ENCODE measurements at regions not wholly inside any gene's neighbourhood (a gene's known extent, or its start where the extent isn't known, plus 50 kb on each side); places are given as distances from the start of the nearest gene placed in this dataset.

- no peak for DNase-seq
Observed at GRCh38 chr10:45197816-45198485, 117.5 kb downstream of the OR13A1 start.

- DNase-seq = no peak
Observed at GRCh38 chr10:45198486-45199204, 116.8 kb downstream of the OR13A1 start.

DNA sequence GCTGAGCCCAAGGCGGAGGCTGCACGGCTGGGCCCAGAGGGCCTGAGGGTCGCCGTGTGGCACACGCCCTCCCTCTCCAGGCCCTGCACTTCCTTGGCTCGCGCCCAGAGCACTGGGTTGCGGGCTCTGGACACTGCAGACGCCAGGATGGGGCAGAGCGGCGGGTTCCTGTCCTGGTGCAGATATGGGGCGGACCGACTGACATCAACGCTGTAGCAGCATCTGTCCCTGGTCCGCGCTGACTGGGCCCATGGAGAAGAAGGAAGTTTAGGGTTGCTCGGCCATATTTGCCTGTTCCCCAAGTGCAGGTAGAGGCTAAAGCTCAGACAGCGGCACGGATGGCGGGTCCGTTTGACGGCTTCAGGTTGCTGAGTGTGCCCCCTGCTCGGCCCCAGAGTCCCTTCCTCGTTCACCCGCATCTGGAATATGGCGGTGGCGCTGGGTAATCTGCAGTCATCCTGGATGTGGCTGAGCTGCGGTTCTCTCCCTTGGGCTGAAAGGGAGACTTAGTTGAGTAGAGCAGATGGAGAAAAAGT, 116.1 kb downstream of the OR13A1 start:
- DNase-seq = no peak

GRCh38 chr10:45201271-45201670, 114.1 kb downstream of the OR13A1 start:
- DNase-seq = no peak

- DNase-seq = no peak
Observed at GRCh38 chr10:45202242-45202641, 113.2 kb downstream of the OR13A1 start.

DNA sequence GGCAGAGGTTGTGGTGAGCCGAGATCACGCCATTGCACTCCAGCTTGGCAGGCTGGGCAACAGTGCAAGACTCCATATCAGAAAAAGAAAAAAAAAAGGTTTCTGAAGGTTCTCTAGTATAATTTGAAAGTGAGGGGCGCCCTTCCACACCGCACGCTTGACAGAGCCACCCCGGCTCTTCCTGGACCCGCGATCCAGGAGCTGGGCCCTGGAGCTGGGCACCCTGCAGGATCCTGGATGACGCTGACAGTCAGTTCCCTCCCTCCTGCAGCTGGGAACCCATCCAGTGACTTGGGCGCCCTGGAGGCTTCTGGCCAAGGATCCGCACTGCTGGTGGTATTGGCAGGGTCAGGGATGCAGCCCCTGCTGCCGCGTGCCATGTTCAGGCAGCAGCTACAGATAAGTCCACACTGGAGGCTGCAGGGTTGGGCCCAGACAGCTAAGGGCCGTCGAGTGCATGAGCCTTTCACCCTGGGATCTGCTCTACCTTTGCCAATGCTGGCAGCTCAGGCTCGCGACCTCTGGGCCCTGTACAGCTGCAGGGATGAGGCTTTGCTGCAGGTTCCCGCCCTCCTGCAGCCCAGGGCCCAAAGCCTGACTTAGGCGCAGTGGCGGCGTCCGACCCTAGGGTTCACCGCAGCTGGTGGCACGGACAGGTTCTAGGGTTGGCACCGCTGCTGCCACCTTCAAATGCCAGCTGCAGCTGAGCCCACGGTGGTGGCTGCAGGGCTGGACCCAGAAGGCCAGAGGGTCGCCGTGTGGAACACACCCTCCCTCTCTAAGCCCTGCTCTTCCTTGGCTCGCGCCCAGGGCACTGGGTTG, 110.2 kb downstream of the OR13A1 start:
- no peak for DNase-seq

GRCh38 chr10:45209888-45210287, 105.5 kb downstream of the OR13A1 start:
- DNase-seq = no peak

DNA sequence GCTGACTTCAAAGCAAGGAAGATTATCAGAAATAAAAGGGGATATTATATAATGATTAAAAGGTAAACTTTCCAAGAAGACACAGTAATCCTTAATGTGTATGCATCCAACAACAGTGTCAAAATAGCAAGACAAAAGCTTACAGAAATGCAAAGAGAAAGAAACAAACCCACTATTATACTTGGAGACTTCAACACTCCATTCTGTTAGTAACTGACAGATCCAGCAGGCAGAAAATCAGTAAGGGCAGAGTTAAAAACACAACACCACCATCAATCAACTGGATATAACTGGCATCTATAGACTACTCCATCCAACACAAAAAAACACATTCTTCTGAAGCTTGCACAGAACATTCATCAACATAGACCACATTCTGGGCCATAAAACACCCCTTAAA, 103.8 kb downstream of the OR13A1 start:
- DNase-seq = no peak

DNA sequence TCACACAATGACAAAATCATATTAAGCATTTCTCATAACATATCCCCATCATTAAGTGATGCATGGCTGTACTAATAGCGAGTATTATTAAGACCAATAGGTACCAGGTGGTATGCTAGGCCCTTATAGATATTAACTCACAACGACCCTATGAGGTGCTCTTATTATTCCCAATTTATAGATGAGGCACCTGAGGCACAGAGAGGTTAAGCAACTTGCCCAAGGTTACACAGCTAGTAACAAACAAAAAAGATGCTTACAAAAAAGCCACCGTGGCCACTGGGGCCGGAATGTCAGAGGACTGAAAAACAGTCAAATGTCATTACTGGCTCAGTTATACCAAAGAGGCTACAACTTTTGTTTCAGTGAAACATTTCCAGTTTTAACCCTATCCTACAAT, 96.0 kb downstream of the OR13A1 start:
- DNase-seq = no peak

DNA sequence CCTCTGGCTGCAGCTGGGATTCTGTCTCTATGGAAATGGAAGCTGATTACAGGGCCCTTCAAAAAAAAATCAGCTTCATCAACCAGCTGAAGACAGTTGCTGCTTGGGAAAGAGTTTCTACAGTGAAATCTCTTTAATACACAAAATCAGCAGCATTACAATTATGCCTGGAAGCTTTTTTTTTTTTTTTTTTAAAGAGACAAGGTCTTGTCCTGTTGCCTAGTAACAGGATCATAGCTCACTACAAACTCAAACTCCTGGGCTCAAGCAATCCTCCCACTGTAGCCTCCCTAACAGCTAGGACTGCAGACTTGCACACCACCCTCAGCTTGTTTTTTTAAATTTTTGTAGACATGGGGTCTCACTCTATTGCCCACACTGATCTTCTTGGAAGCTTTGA, 94.5 kb downstream of the OR13A1 start:
- no peak for DNase-seq

GRCh38 chr10:45224219-45224841, 91.1 kb downstream of the OR13A1 start:
- peak; percentile 14 for DNase-seq

DNA sequence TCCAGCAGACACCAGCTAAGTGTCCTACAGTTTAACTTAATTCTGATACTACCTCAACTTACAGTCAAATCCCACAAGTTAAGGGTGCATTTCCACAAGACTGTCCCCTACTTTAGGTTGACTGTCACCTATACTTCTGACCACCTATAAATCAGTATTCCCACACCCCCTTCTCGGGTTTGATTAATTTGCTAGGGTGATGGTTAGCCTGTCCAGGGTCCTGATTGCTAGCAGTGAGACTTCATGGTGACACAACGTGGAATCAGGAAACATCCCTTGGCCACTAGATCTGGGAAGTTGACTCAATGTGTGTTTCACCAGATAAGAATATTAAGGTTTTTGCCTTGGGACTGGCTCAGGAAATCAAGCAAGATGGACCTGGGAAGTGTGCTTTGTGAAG, 88.4 kb downstream of the OR13A1 start:
- no peak for DNase-seq

DNA sequence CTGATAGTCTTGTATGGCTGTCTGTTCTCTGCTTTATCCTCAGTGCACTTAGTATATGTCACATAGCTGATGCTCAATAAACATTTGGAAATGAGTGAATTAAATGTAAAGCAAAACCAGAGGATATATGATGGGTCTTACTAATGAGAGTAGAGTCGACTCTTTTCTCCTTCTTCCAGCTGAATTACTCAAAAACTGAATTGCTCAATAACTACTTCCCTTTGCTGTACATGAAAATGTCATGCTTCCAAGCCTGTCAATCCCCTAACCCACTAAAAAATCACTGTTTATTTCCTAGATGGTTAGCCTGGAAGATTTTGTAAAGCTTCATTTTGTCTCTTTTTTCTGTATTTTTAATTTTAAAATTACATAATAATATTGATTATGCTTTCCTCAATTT, 88.0 kb downstream of the OR13A1 start:
- no peak for DNase-seq

DNA sequence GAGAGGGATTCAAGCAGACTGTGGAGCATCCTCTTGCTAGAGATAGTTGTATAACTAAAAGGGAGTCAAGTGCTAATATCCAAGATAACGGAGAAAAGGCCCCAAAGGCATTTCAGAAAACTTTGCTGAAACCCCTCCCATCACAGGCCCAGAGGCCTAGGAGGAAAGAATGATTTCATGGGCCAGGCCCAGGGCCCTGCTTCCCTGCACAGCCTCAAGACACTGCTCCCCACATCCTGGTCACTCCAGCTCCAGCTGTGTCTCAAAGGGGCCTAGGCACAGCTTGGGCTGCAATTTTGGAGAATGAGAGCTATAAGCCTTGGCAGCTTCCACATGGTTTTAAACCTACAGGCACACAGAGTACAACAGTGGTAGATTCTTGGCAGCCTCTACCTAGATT, 85.6 kb downstream of the OR13A1 start:
- DNase-seq = no peak

GRCh38 chr10:45235260-45235769, 80.1 kb downstream of the OR13A1 start:
- DNase-seq = peak; percentile 77

DNA sequence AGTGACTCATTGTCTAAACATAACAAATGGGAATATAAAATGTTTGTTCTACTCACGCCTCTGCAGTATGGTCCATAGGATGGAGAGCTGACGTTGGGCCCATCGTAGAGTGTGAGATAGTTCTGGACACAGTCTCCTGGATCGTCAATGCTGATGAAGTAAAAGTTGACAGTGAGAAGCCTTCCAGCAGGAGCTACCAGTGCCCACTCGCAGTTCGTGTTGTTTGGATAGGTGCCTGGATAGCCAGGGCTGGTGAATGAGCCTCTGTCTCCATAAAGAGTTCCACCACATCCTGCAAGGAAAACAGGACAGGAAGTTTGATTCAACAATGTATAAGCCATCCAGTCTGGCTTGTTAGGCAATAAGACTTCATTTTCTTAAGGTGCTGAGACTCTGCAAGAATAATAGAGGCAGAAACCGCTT, 79.6 kb downstream of the OR13A1 start:
- no peak for DNase-seq

DNA sequence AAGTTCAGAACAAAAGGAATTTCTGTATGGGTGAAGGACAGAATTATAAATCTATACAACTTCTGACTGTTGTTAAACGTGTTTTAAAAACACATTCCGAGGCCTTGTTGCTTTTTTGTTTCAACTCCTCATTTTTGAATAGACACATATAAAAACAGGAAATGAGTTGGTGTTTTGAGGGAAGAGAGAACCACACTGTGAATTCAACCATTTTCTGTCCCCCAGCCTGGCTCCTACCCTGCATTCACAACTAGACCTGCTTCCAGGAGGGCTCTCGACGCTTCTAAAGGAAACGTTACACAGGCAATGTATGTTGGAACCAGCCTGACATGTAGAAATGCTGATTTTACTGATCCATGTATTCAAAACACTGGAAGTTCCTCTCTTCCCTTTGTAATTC, 76.5 kb downstream of the OR13A1 start:
- no peak for DNase-seq

DNA sequence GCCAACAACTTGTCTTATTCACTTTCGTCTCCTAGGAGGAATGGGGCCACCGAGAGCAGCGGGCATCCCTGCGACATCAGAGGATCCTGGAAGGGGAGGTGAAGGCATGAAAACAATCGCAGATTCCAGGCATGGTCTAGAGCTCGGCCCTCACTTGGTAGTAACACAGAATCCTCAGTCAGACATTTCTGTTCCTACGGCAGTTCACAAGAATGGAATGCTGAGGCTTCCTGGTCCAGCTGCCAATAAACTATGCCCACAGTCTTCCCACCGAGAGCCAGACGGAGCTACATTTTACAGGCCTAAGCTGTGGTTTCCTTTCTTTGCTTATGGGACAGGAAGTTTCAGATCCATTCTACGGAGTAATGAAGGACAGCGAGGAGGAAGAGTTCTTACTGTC, 75.8 kb downstream of the OR13A1 start:
- DNase-seq = no peak

DNA sequence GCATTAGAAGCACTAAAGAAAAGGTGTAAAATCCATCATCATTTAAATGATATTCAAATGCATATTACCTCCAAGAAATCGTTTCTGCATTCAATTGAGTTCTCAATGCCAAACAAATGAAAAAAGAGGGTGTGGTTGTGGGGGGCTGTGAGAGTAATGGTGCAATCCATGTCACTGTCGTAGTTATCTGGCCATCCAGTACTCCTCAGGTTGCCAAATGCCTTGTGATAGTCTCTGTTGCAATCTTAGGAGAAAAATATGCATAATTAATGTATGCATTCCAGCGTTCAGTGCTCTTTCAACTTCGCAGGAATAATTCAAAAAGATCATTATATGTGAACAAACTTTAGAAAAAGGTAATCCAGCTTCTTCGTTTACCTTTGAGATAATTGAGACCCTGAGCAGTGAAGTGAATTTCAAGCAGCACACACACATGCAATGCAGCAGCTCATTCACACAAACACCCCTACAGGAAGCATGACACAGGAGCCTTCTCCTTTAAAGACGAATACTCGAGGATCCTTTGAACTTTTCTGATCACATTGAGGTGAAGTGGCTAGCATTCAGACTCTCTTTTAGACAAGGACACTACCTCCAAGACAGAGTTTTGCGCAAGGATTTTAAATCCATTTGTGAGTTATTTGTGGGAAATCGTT, 73.4 kb downstream of the OR13A1 start:
- no peak for DNase-seq

- DNase-seq = no peak
Observed at GRCh38 chr10:45243261-45243660, 72.1 kb downstream of the OR13A1 start.

GRCh38 chr10:45246522-45246921, 68.9 kb downstream of the OR13A1 start:
- no peak for DNase-seq

All from muscle of arm (tissue), 1 donor.